ENCODE measurements at regions not wholly inside any gene's neighbourhood (a gene's known extent, or its start where the extent isn't known, plus 50 kb on each side); places are given as distances from the start of the nearest gene placed in this dataset.

DNA sequence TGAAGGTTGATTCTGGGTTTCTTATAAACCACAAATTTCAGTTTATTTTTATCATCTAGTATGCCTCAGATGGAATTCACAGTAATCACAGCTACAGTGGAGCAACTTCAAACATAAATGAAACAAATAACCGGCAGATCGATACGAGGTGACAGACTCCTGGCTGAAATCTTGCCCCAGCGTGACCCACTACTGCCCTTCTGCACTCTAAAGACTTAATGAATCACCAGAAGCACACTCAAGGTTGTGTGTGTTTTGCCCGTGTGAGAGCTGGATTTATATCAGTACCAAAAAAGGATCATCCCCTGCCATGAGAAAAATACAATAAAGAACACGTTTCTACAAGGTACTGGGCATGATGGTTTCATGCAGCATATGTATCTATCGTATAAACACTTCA lies 161.7 kb downstream of the KLF12 start:
- Mint-ChIP-seq H3K27ac (no peak overlapping the region), H3K36me3 (ENCODE audit: low read depth) (peaks cover 26% of the 10 kb centered on the region), H3K9me3 (peaks cover 5% of the 10 kb centered on the region), H3K4me1 (peaks cover 18% of the 10 kb centered on the region), H3K4me3 (no peak overlapping the region), H3K27me3 (no peaks in the 10 kb centered on the region)
- CTCF ChIA-PET, result interaction anchor here (1.4 kb wide), 1 partner anchor 12 kb away, joined by 3 read pairs; no protein-coding TSS in a partner anchor
- POLR2A ChIA-PET, result no interaction called here
- DNase-seq, result no peak

DNA sequence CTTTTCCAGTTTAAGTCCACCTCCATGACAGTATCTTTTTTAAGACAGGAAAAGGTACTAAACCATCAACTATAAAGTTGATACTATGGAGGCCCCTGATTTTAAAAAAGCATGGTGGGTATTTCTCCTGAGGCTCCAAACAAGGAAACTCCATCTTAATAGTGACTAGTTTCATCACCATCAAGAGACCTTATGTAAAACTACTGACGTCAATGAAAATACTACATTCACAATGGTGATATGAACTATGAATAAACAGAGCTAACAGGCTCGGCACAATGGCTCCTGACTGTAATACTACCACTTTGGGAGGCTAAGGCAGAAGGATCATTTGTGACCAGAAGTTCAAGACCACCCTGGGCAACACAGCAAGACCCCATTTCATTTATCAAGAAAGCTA lies 162.7 kb downstream of the KLF12 start:
- no peak overlapping the region for H3K4me3 Mint-ChIP-seq
- ChIA-PET POLR2A (no interaction called here), CTCF (no interaction called here)
- no peak for DNase-seq
- H3K9me3 Mint-ChIP-seq, result peaks cover 5% of the 10 kb centered on the region
- H3K4me1 Mint-ChIP-seq, result peaks cover 18% of the 10 kb centered on the region
- peaks cover 22% of the 10 kb centered on the region for H3K36me3 Mint-ChIP-seq (ENCODE audit: low read depth)
- H3K27ac Mint-ChIP-seq, result no peak overlapping the region
- H3K27me3 Mint-ChIP-seq, result no peaks in the 10 kb centered on the region

DNA sequence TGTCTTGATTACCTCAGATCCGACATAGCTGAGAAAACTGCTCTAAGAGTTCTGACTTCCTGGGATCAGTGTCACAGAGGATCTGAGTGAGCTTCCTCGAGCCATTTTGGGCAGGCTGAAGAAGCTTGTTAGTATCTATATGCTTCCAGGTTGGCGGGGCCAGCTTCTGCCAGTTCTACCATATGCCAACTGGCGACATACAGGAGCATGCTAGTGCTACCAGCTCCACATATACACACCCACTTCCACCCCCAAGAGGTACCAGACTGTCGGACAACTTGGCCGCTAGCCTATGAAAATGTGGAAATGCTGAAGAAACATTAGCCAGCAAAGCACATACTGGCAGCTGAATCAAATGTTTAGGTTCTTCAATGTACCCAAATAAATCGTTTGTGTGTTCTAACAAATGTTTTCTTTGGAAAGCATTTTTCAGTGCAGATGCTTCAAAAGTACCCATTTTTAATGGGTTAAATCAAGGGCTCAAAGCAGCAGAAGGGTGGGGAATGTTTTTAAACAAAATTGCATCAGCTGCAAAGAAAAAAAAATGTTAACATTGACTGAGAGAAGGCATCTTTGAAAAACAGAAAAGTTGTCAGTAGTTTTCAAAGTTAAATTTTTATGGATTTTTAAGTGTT lies 163.7 kb downstream of the KLF12 start:
- POLR2A ChIA-PET, result no interaction called here
- H3K27me3 Mint-ChIP-seq, result no peaks in the 10 kb centered on the region

DNA sequence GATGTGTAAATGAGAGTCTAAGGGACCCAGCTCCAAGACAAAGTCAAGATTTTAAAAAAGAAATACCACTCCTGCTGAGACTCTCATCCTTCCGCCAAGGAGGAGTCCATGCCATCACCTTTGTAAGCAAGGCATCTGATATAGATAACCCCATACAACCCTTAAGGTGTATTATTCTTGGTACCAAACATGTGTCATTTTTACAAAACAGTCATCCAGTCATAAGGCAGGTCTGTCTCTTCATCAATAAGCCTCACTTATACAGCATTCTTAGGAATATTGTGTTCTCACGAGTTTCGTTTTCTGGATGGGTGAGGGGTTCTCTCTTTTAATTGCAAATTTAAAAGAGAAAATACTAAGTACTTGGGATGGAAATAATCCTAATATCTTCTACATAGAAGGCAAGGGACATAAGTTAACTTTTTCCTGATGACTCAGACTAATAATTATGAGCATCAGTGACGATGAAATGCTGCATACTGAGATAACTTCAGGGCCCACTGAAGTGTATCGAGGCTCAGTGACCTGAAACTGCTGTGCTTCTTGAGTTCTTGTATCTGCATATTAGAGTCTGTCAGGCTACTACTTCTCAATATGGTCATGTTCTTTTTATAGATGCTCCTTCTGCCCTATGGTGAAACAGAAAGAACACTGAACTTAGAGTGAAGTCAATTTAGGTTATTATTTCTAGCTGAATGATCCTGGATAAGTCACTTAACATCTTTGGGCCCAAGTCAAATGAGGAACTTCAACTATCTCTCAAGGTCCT lies 166.6 kb downstream of the KLF12 start:
- DNase-seq, result no peak
- Mint-ChIP-seq H3K36me3 (ENCODE audit: low read depth) (peaks cover 19% of the 10 kb centered on the region), H3K4me1 (peaks cover 7% of the 10 kb centered on the region), H3K4me3 (no peak overlapping the region), H3K27ac (no peak overlapping the region), H3K9me3 (peaks cover 5% of the 10 kb centered on the region), H3K27me3 (no peaks in the 10 kb centered on the region)
- ChIA-PET CTCF (no interaction called here), POLR2A (no interaction called here)

More for the DNA sequence above, 163.7 kb downstream of the KLF12 start:
- H3K27ac Mint-ChIP-seq, result no peak overlapping the region
- CTCF ChIA-PET, result no interaction called here
- H3K4me3 Mint-ChIP-seq, result no peak overlapping the region
- H3K4me1 Mint-ChIP-seq, result peaks cover 18% of the 10 kb centered on the region
- H3K36me3 Mint-ChIP-seq (ENCODE audit: low read depth), result peaks cover 17% of the 10 kb centered on the region
- no peak for DNase-seq
- H3K9me3 Mint-ChIP-seq, result peaks cover 5% of the 10 kb centered on the region

DNA sequence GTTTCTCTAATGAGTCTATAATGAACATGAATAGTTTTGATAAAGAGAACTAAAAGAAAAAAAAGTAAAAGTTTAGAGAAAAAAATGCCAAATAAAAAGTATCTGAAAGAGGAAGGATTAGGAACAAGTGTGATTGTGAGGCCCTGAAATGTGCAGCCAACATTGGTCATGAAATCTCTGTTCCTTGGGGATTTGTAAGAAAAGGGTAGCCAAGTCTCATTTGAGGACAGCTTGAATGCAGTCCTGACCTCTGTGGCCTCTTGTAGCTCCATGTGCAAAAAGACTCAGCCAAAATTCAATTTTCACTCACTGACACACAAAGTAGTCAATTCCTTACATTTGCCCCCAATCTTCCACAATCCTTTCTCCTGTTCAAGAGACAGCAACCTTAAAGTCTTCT lies 167.9 kb downstream of the KLF12 start:
- ChIA-PET CTCF (no interaction called here), POLR2A (no interaction called here)
- peaks cover 6% of the 10 kb centered on the region for H3K4me1 Mint-ChIP-seq

DNA sequence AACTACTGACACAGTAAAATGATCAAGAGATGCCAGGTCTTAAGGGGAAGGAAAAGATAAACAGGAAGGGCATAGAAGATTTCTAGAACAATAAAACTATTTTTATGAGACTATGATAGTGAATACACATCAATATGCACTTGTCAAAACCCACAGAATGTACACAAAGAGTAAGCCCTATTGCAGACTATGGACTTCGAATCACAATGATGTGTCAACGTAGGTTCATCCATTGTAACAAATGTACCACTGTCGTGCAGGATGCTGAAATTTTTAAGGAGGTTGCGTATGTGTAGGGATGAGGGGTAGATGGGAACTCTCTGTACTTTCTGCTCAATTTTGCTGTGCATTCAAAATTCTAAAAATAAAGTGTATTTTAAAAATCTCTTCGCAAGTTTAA lies 171.9 kb downstream of the KLF12 start:
- no peak for DNase-seq
- H3K4me3 Mint-ChIP-seq, result no peak overlapping the region
- H3K4me1 Mint-ChIP-seq, result peaks cover 5% of the 10 kb centered on the region
- no peaks in the 10 kb centered on the region for H3K27me3 Mint-ChIP-seq
- POLR2A ChIA-PET, result no interaction called here
- H3K36me3 Mint-ChIP-seq (ENCODE audit: low read depth), result peaks cover 19% of the 10 kb centered on the region
- H3K27ac Mint-ChIP-seq, result no peak overlapping the region
- CTCF ChIA-PET, result no interaction called here
- peaks cover 6% of the 10 kb centered on the region for H3K9me3 Mint-ChIP-seq

More for the DNA sequence above, 167.9 kb downstream of the KLF12 start:
- H3K36me3 Mint-ChIP-seq (ENCODE audit: low read depth), result peaks cover 26% of the 10 kb centered on the region
- H3K27me3 Mint-ChIP-seq, result no peaks in the 10 kb centered on the region
- peaks cover 10% of the 10 kb centered on the region for H3K9me3 Mint-ChIP-seq
- no peak overlapping the region for H3K4me3 Mint-ChIP-seq
- H3K27ac Mint-ChIP-seq, result no peak overlapping the region
- DNase-seq, result no peak

DNA sequence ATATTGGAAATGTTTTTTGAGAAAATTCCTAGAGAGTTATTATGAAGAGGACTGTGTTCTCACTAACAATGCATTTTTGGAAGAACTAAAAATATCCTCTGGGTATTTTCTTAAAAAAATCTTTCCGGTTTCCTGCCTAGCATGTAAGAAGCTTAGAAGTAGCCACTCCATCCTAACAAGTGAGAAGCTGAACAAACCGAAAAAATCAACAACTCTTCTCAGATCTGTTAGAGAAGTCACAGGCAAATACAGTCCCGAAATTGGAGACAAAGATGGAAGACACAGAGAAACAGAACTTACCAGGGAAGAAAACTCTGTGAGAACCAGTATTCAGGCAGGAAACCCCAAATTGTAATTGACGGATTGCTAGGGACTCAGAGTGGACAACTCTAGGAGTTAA lies 173.0 kb downstream of the KLF12 start:
- H3K4me1 Mint-ChIP-seq, result peaks cover 7% of the 10 kb centered on the region
- H3K27ac Mint-ChIP-seq, result no peak overlapping the region
- DNase-seq, result no peak
- ChIA-PET CTCF (no interaction called here), POLR2A (no interaction called here)
- H3K27me3 Mint-ChIP-seq, result no peaks in the 10 kb centered on the region
- peaks cover 8% of the 10 kb centered on the region for H3K9me3 Mint-ChIP-seq
- peaks cover 19% of the 10 kb centered on the region for H3K36me3 Mint-ChIP-seq (ENCODE audit: low read depth)
- H3K4me3 Mint-ChIP-seq, result no peak overlapping the region

DNA sequence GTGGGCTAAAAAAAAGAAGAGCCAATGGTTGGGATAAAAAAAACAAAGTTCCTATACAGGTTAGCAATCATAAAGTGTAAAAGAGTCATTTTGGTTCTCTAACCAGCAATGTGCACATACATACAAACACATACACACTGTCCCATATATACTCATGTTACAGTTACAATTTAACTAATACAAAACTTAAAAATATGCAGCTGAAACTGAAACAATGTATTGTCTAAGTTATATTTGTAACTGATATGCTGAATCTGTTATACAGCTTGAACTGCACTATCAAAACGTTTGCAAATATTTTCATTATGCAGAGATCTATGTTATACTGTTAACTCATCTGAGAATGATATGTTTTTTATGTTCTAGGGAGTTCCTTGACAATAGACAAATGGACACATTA lies 173.7 kb downstream of the KLF12 start:
- Mint-ChIP-seq H3K4me3 (no peak overlapping the region), H3K27me3 (no peaks in the 10 kb centered on the region), H3K9me3 (peaks cover 8% of the 10 kb centered on the region), H3K27ac (no peak overlapping the region), H3K36me3 (ENCODE audit: low read depth) (peaks cover 19% of the 10 kb centered on the region), H3K4me1 (peaks cover 8% of the 10 kb centered on the region)
- POLR2A ChIA-PET, result no interaction called here
- DNase-seq, result no peak
- CTCF ChIA-PET, result no interaction called here

DNA sequence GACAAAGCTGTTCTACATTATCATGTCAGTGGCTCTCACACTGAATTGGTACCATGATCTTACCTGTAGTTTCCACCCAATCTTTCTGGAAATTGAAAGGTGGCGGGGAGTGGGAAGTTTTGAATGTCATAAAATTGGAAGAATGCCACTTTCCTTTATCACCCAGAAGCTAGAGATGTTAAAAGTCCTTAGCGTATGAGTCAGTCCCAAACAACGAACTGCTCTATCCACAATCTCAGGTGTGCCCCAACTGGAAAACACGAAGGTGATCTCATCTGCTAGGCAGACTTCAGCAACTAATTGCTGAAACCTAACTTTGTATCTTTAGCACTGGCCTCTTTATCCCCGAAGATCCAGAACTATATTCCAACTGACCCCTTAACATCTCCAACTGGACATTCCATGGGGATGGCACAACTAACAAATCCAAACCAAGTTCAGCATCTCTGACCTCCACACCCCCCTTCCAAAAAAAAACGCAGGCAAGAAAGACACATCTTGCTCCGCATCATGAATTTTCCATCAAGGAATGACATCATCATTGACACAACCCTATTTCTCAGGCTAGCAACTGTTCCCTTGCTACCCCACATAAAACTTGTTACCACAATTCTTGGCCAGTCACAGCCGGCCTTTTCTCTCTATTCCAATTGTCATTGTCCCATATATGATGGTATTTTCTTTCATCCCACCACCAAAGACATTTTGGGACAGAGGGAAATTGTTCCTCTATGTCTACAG lies 175.4 kb downstream of the KLF12 start:
- H3K27ac Mint-ChIP-seq, result no peak overlapping the region
- no peak for DNase-seq
- H3K27me3 Mint-ChIP-seq, result no peaks in the 10 kb centered on the region
- peaks cover 8% of the 10 kb centered on the region for H3K9me3 Mint-ChIP-seq
- POLR2A ChIA-PET, result no interaction called here
- CTCF ChIA-PET, result no interaction called here
- peaks cover 14% of the 10 kb centered on the region for H3K36me3 Mint-ChIP-seq (ENCODE audit: low read depth)
- H3K4me1 Mint-ChIP-seq, result peaks cover 9% of the 10 kb centered on the region
- no peak overlapping the region for H3K4me3 Mint-ChIP-seq

DNA sequence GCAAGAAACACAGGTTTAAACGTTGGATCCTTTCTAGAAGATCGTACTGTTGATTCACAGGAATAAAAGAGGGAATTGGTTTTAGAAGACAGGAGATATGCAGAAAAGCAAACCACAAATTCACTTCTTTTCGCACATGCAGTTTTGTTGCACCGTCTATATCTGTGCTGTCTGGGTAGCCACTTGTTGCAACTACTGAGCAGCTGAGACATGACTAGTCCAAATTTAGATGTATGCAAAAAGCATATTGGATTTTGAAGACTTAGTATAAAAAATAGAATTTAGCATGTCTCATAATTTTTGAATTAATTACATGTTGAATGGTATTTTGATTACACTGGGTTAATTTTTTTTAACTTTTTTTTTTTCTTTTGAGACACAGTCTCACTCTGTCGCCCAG lies 176.3 kb downstream of the KLF12 start:
- Mint-ChIP-seq H3K4me3 (no peak overlapping the region), H3K27ac (no peak overlapping the region), H3K36me3 (ENCODE audit: low read depth) (peaks cover 12% of the 10 kb centered on the region), H3K4me1 (peaks cover 11% of the 10 kb centered on the region), H3K9me3 (peaks cover 8% of the 10 kb centered on the region), H3K27me3 (no peaks in the 10 kb centered on the region)
- ChIA-PET CTCF (interaction anchor here (0.9 kb wide), 1 partner anchor 15 kb away, joined by 3 read pairs; no protein-coding TSS in a partner anchor), POLR2A (no interaction called here)
- no peak for DNase-seq

DNA sequence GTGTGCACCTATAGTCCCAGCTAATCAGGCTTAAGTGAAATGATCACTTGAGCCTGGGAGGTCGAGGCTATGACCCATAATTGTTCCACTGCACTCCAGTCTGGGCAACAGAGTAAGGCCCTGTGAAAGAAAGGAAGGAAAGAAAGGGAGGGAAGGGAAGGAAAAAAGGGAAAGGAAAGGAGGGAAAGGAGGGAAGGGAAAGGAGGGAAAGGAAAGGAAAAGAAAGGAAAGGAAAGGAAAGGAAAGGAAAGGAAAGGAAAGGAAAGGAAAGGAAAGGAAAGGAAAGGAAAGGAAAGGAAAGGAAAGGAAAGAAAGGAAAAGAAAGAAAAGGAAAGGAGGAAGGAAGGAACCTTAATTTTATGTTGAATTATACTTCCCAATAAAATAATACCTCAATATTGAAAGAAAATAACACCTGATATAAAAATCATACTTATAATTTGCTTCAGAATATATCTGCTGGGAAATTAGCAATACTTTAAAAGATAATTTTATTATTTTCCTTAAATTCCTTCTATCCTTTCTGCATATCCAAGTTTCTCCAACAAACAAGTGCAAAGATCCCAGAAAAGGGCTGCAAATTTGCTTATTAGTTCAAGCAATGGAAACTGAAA lies 177.3 kb downstream of the KLF12 start:
- Mint-ChIP-seq H3K4me3 (no peak overlapping the region), H3K27me3 (no peaks in the 10 kb centered on the region), H3K36me3 (ENCODE audit: low read depth) (peaks cover 14% of the 10 kb centered on the region), H3K27ac (no peak overlapping the region), H3K9me3 (peaks cover 4% of the 10 kb centered on the region), H3K4me1 (peaks cover 19% of the 10 kb centered on the region)
- POLR2A ChIA-PET, result interaction anchor here (0.7 kb wide), 1 partner anchor 29 kb away, joined by 3 read pairs; no protein-coding TSS in a partner anchor
- no peak for DNase-seq
- CTCF ChIA-PET, result no interaction called here

DNA sequence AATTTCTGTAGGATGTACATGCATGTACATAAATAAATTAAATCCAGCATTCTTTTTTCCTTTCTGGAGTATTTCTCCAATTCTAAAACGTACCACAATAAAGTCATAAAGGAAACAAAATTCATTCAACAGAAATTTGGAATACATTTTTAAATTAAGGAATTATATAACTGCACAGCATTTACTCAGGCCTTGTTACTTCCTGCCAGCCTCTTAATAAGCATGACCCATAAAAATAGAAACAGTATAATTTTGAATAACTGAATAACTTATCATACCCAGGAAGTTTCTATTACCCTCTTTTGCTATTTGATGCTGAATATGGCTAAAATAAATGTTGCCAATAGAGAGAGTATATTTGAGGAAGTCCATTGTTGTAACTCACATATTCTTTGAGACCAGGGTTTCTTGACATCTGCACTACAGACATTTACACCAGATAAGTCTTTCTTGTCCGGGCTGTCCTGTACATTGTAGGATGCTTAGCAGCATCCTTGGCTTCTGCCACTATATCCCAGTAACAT lies 178.2 kb downstream of the KLF12 start:
- ChIA-PET CTCF (no interaction called here), POLR2A (interaction anchor here (0.7 kb wide), 1 partner anchor 30 kb away, joined by 3 read pairs; no protein-coding TSS in a partner anchor)
- H3K4me3 Mint-ChIP-seq, result no peak overlapping the region
- peaks cover 2% of the 10 kb centered on the region for H3K9me3 Mint-ChIP-seq
- H3K27me3 Mint-ChIP-seq, result no peaks in the 10 kb centered on the region
- peaks cover 15% of the 10 kb centered on the region for H3K4me1 Mint-ChIP-seq
- no peak for DNase-seq
- peaks cover 9% of the 10 kb centered on the region for H3K36me3 Mint-ChIP-seq (ENCODE audit: low read depth)
- H3K27ac Mint-ChIP-seq, result no peak overlapping the region

DNA sequence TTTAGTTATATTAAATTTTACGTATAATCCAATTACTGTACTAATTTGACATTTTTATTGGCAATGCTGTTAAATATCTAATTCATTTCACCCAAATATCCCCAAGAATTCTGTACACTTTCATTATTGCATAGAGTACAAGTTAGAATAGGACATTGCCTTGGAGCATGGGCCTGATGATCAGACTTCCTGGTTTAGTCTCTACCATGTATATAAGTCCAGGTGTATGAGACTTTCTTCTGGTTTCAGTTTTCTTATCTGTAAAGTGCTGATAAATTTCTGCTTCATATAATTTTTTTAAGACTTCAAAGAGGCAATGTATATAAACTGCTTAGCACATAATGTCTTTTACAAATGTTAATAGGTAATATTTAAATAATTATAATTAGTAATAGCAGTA lies 179.4 kb downstream of the KLF12 start:
- H3K9me3 Mint-ChIP-seq, result peaks cover 2% of the 10 kb centered on the region
- H3K36me3 Mint-ChIP-seq (ENCODE audit: low read depth), result peaks cover 13% of the 10 kb centered on the region
- H3K4me1 Mint-ChIP-seq, result peaks cover 14% of the 10 kb centered on the region
- CTCF ChIA-PET, result no interaction called here
- H3K27ac Mint-ChIP-seq, result no peak overlapping the region
- DNase-seq, result no peak
- POLR2A ChIA-PET, result no interaction called here
- H3K27me3 Mint-ChIP-seq, result no peaks in the 10 kb centered on the region
- H3K4me3 Mint-ChIP-seq, result no peak overlapping the region

Measured in activated CD4-positive, alpha-beta T cell treated with anti-CD3 and anti-CD28 coated beads, Interleukin-2, amount 10 ng/mL, durations not matched to agents 7 days and 5 days (primary cell).